GM23338 (cell line): ENCODE measurements at regions not wholly inside any gene's neighbourhood (a gene's known extent, or its start where the extent isn't known, plus 50 kb on each side); places are given as distances from the start of the nearest gene placed in this dataset.
A peak's percentile ranks its signal among the peaks of the same experiment; 100 is the strongest.

Experiments
- ATAC-seq: fragments of 200-7000 bp; cut with Tn5 transposase; 3 replicates; pipeline ENCODE4 v1.9.1; 2020
- DNase-seq: peaks from one replicate; pipeline ENCODE4 v3.0.0-alpha.2; 2015; ENCODE audit warnings: low spot score
- H2AFZ ChIP-seq: fragments of 200-600 bp; sonication (generic); 2 replicates; pipeline ENCODE4 v1.8.0; 2016; ENCODE audit warnings: antibody characterized with exemption, mild to moderate bottlenecking, moderate library complexity
- H3F3A ChIP-seq: fragments of 200-600 bp; sonication (generic); replicated peaks from 2 replicates; pipeline ENCODE4 v1.8.0; 2017; ENCODE audit warnings: antibody characterized with exemption, mixed run types, low read depth
- H3K27ac ChIP-seq: fragments of 200-600 bp; sonication (generic); 2 replicates; pipeline ENCODE4 v1.6.1; 2016; ENCODE audit warnings: low read depth
- H3K27me3 ChIP-seq: fragments of 200-600 bp; sonication (generic); 2 replicates; pipeline ENCODE4 v1.8.0; 2016; ENCODE audit warnings: mild to moderate bottlenecking, mixed run types, moderate library complexity; ENCODE audit not compliant: insufficient read depth
- H3K36me3 ChIP-seq: fragments of 200-600 bp; sonication (generic); 2 replicates; pipeline ENCODE4 v1.8.0; 2016; ENCODE audit warnings: mild to moderate bottlenecking; ENCODE audit not compliant: insufficient read depth
- H3K4me1 ChIP-seq: fragments of 200-600 bp; sonication (generic); 2 replicates; pipeline ENCODE4 v1.8.0; 2016; ENCODE audit warnings: mild to moderate bottlenecking, moderate library complexity; ENCODE audit not compliant: insufficient read depth
- H3K4me2 ChIP-seq: fragments of 200-600 bp; sonication (generic); 2 replicates; pipeline ENCODE4 v1.7.1; 2017; ENCODE audit warnings: mixed run types
- H3K4me3 ChIP-seq: fragments of 200-600 bp; sonication (generic); 2 replicates; pipeline ENCODE4 v1.6.1; 2016; ENCODE audit warnings: mixed run types
- H3K79me2 ChIP-seq: fragments of 200-600 bp; sonication (generic); replicated peaks from 2 replicates; pipeline ENCODE4 v1.8.0; 2017; ENCODE audit warnings: mild to moderate bottlenecking; ENCODE audit not compliant: insufficient read depth
- H3K9me2 ChIP-seq: fragments of 200-600 bp; sonication (generic); 2 replicates; pipeline ENCODE4 v1.8.0; 2017; ENCODE audit not compliant: insufficient read depth
- H4K20me1 ChIP-seq: fragments of 200-600 bp; sonication (generic); replicated peaks from 2 replicates; pipeline ENCODE4 v1.8.0; 2017; ENCODE audit warnings: mild to moderate bottlenecking; ENCODE audit not compliant: insufficient read depth
- H3K27ac Mint-ChIP-seq: 2 replicates; pipeline ENCODE4 v1.8.0; 2020; ENCODE audit warnings: inconsistent platforms, mild to moderate bottlenecking, moderate library complexity, mixed read lengths
- H3K27me3 Mint-ChIP-seq: 3 replicates; pipeline ENCODE4 v1.8.0; 2022; ENCODE audit warnings: low read depth, mild to moderate bottlenecking, moderate library complexity, mixed read lengths, inconsistent platforms; ENCODE audit not compliant: insufficient read depth, poor library complexity
- H3K36me3 Mint-ChIP-seq: 3 replicates; pipeline ENCODE4 v1.8.0; 2021; ENCODE audit warnings: low read depth, mild to moderate bottlenecking, inconsistent platforms, moderate library complexity, mixed read lengths
- H3K4me1 Mint-ChIP-seq: 3 replicates; pipeline ENCODE4 v1.8.0; 2020; ENCODE audit warnings: mild to moderate bottlenecking, inconsistent platforms, mixed read lengths
- H3K4me3 Mint-ChIP-seq: 3 replicates; pipeline ENCODE4 v1.8.0; 2021; ENCODE audit warnings: moderate library complexity, mild to moderate bottlenecking, inconsistent platforms, mixed read lengths
- H3K9me3 Mint-ChIP-seq: 3 replicates; pipeline ENCODE4 v1.8.0; 2020; ENCODE audit warnings: moderate library complexity, mild to moderate bottlenecking, inconsistent platforms, mixed read lengths
- CREB1 ChIP-seq: fragments of 250-450 bp; sonication (Bioruptor Pico); IDR thresholded peaks from 2 replicates; pipeline ENCODE4 v1.5.0; 2020; ENCODE audit warnings: low read depth, mild to moderate bottlenecking, moderate library complexity
- EZH2 ChIP-seq: fragments of 200-600 bp; sonication (generic); IDR thresholded peaks from one replicate; pipeline ENCODE4 v1.8.0; 2017; ENCODE audit warnings: antibody characterized with exemption, mild to moderate bottlenecking, low read depth; ENCODE audit not compliant: unreplicated experiment
- EZH2phosphoT487 ChIP-seq: fragments of 200-600 bp; sonication (generic); IDR thresholded peaks from one replicate; pipeline ENCODE4 v1.8.1; 2018; ENCODE audit warnings: antibody characterized with exemption; ENCODE audit not compliant: unreplicated experiment
- JUNB ChIP-seq: IDR thresholded peaks from one replicate; pipeline ENCODE4 v1.6.1; 2016; ENCODE audit warnings: antibody characterized with exemption; ENCODE audit not compliant: unreplicated experiment
- NANOG ChIP-seq: IDR thresholded peaks from 2 replicates; pipeline ENCODE4 v1.6.1; 2016; ENCODE audit warnings: antibody characterized with exemption, borderline replicate concordance
- STAT1 ChIP-seq: IDR thresholded peaks from one replicate; pipeline ENCODE4 v1.6.1; 2016; ENCODE audit warnings: antibody characterized with exemption; ENCODE audit not compliant: unreplicated experiment
- ZNF114 ChIP-seq: fragments of 250-450 bp; sonication (Bioruptor Pico); IDR thresholded peaks from 2 replicates; pipeline ENCODE4 v1.5.0; 2020; ENCODE audit warnings: mild to moderate bottlenecking, moderate library complexity
- TF ChIP-seq, protein P1 (sequence below): IDR thresholded peaks from one replicate; pipeline ENCODE4 v1.6.1; 2018; ENCODE audit warnings: antibody characterized with exemption; ENCODE audit not compliant: unreplicated experiment
- TF ChIP-seq, protein P2 (sequence below): fragments of 250-450 bp; sonication (Bioruptor Pico); IDR thresholded peaks from 2 replicates; pipeline ENCODE4 v1.5.0; 2020; ENCODE audit warnings: mild to moderate bottlenecking, moderate library complexity
- TF ChIP-seq, protein P3 (sequence below): IDR thresholded peaks from 2 replicates; pipeline ENCODE4 v1.6.1; 2016; ENCODE audit warnings: antibody characterized with exemption

DNA sequence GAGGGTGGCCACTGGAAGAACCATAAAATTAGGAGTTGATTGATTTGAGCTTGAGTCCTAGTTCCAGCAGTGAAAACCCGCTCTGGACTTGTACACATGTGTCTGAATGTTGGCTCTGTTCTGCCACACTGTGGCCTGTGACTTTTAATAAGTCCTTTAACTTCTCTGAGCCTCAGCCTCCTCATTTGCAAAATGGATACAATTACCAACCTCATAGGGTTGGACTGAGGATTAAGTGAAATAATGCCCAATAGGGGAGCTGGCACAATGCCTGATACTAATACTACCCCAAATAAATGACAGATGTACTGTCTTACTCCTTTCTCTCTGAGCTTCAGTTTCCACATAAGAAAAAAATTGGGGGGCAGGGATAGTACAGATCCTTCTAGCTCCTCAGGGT, 92.6 kb upstream of the RIPOR2 start (continued):
- TF ChIP-seq, protein P1, sequence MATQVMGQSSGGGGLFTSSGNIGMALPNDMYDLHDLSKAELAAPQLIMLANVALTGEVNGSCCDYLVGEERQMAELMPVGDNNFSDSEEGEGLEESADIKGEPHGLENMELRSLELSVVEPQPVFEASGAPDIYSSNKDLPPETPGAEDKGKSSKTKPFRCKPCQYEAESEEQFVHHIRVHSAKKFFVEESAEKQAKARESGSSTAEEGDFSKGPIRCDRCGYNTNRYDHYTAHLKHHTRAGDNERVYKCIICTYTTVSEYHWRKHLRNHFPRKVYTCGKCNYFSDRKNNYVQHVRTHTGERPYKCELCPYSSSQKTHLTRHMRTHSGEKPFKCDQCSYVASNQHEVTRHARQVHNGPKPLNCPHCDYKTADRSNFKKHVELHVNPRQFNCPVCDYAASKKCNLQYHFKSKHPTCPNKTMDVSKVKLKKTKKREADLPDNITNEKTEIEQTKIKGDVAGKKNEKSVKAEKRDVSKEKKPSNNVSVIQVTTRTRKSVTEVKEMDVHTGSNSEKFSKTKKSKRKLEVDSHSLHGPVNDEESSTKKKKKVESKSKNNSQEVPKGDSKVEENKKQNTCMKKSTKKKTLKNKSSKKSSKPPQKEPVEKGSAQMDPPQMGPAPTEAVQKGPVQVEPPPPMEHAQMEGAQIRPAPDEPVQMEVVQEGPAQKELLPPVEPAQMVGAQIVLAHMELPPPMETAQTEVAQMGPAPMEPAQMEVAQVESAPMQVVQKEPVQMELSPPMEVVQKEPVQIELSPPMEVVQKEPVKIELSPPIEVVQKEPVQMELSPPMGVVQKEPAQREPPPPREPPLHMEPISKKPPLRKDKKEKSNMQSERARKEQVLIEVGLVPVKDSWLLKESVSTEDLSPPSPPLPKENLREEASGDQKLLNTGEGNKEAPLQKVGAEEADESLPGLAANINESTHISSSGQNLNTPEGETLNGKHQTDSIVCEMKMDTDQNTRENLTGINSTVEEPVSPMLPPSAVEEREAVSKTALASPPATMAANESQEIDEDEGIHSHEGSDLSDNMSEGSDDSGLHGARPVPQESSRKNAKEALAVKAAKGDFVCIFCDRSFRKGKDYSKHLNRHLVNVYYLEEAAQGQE, result no peak
- TF ChIP-seq ZNF114 (CRISPR knock-in tag) (no peak), JUNB (no peak), STAT1 (no peak), EZH2 (no peak)

DNA sequence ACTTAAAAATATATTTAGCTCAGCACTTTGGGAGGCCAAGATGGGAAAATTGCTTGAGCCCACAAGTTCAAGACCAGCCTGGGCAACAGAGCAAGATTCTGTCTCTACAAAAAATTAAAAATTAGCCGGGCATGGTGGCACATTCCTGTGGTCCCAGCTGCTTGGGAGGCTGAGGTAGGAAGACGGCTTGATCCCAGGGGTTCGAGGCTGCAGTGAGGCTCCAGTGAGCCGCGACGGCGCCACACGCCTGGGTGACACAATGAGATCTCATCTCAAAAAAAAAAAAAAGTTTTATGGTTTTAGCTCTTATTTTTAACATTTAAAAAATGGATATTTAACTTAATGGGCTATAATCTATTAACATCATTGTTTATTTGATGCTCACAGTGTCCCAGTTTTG, 97.2 kb upstream of the RIPOR2 start:
- no peak overlapping the region for H3K27ac Mint-ChIP-seq
- TF ChIP-seq ZNF114 (CRISPR knock-in tag), result no peak
- TF ChIP-seq JUNB, result no peak
- TF ChIP-seq NANOG, result no peak
- TF ChIP-seq EZH2, result no peak
- TF ChIP-seq, protein P2, sequence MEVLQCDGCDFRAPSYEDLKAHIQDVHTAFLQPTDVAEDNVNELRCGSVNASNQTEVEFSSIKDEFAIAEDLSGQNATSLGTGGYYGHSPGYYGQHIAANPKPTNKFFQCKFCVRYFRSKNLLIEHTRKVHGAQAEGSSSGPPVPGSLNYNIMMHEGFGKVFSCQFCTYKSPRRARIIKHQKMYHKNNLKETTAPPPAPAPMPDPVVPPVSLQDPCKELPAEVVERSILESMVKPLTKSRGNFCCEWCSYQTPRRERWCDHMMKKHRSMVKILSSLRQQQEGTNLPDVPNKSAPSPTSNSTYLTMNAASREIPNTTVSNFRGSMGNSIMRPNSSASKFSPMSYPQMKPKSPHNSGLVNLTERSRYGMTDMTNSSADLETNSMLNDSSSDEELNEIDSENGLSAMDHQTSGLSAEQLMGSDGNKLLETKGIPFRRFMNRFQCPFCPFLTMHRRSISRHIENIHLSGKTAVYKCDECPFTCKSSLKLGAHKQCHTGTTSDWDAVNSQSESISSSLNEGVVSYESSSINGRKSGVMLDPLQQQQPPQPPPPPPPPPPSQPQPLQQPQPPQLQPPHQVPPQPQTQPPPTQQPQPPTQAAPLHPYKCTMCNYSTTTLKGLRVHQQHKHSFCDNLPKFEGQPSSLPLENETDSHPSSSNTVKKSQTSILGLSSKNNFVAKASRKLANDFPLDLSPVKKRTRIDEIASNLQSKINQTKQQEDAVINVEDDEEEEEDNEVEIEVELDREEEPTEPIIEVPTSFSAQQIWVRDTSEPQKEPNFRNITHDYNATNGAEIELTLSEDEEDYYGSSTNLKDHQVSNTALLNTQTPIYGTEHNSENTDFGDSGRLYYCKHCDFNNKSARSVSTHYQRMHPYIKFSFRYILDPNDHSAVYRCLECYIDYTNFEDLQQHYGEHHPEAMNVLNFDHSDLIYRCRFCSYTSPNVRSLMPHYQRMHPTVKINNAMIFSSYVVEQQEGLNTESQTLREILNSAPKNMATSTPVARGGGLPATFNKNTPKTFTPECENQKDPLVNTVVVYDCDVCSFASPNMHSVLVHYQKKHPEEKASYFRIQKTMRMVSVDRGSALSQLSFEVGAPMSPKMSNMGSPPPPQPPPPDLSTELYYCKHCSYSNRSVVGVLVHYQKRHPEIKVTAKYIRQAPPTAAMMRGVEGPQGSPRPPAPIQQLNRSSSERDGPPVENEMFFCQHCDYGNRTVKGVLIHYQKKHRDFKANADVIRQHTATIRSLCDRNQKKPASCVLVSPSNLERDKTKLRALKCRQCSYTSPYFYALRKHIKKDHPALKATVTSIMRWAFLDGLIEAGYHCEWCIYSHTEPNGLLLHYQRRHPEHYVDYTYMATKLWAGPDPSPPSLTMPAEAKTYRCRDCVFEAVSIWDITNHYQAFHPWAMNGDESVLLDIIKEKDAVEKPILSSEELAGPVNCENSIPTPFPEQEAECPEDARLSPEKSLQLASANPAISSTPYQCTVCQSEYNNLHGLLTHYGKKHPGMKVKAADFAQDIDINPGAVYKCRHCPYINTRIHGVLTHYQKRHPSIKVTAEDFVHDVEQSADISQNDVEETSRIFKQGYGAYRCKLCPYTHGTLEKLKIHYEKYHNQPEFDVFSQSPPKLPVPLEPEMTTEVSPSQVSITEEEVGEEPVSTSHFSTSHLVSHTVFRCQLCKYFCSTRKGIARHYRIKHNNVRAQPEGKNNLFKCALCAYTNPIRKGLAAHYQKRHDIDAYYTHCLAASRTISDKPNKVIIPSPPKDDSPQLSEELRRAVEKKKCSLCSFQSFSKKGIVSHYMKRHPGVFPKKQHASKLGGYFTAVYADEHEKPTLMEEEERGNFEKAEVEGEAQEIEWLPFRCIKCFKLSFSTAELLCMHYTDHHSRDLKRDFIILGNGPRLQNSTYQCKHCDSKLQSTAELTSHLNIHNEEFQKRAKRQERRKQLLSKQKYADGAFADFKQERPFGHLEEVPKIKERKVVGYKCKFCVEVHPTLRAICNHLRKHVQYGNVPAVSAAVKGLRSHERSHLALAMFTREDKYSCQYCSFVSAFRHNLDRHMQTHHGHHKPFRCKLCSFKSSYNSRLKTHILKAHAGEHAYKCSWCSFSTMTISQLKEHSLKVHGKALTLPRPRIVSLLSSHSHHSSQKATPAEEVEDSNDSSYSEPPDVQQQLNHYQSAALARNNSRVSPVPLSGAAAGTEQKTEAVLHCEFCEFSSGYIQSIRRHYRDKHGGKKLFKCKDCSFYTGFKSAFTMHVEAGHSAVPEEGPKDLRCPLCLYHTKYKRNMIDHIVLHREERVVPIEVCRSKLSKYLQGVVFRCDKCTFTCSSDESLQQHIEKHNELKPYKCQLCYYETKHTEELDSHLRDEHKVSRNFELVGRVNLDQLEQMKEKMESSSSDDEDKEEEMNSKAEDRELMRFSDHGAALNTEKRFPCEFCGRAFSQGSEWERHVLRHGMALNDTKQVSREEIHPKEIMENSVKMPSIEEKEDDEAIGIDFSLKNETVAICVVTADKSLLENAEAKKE (CRISPR knock-in tag), result no peak
- TF ChIP-seq CREB1 (CRISPR knock-in tag), result no peak
- no peak for TF ChIP-seq STAT1
- TF ChIP-seq, protein P1, result no peak
- TF ChIP-seq EZH2phosphoT487, result no peak
- TF ChIP-seq, protein P3, sequence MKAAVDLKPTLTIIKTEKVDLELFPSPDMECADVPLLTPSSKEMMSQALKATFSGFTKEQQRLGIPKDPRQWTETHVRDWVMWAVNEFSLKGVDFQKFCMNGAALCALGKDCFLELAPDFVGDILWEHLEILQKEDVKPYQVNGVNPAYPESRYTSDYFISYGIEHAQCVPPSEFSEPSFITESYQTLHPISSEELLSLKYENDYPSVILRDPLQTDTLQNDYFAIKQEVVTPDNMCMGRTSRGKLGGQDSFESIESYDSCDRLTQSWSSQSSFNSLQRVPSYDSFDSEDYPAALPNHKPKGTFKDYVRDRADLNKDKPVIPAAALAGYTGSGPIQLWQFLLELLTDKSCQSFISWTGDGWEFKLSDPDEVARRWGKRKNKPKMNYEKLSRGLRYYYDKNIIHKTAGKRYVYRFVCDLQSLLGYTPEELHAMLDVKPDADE, result no peak

More for the DNA sequence above, 97.2 kb upstream of the RIPOR2 start:
- DNase-seq, result no peak
- Histone ChIP-seq H3K4me1 (peaks cover 4% of the 10 kb centered on the region; the same call in 1 of the 2 replicates), H3K27ac (no peak overlapping the region), H4K20me1 (no peaks in the 10 kb centered on the region), H3K4me3 (no peak overlapping the region), H3K27me3 (no peaks in the 10 kb centered on the region), H3K79me2 (no peaks in the 10 kb centered on the region), H3K9me2 (no peaks in the 10 kb centered on the region), H2AFZ (peak overlapping the region; percentile 6; the same call in 1 of the 2 replicates), H3K4me2 (no peak overlapping the region), H3K36me3 (no peaks in the 10 kb centered on the region), H3F3A (peaks cover 2% of the 10 kb centered on the region; the same call in 1 of the 2 replicates)
- Mint-ChIP-seq H3K36me3 (no peaks in the 10 kb centered on the region), H3K4me1 (no peaks in the 10 kb centered on the region; the same call in 1 of the 3 replicates), H3K4me3 (no peak overlapping the region), H3K9me3 (no peaks in the 10 kb centered on the region), H3K27me3 (peaks cover 2% of the 10 kb centered on the region)
- ATAC-seq, result no peak
